Hepatocyte (in vitro differentiated cells): ENCODE measurements at regions not wholly inside any gene's neighbourhood (a gene's known extent, or its start where the extent isn't known, plus 50 kb on each side); places are given as distances from the start of the nearest gene placed in this dataset.

Experiments
- DNase-seq: peaks from one replicate; pipeline ENCODE4 v3.0.0-alpha.2; 2016; ENCODE audit warnings: low spot score
- H2AFZ ChIP-seq: fragments of 200-600 bp; sonication (generic); 2 replicates; pipeline ENCODE4 v1.6.0; 2016; ENCODE audit warnings: antibody characterized with exemption, mild to moderate bottlenecking
- H3K27ac ChIP-seq: fragments of 200-600 bp; sonication (generic); 2 replicates; pipeline ENCODE4 v1.5.1; 2016; ENCODE audit warnings: mild to moderate bottlenecking
- H3K27me3 ChIP-seq: fragments of 200-600 bp; sonication (generic); 2 replicates; pipeline ENCODE4 v1.6.1; 2016
- H3K36me3 ChIP-seq: fragments of 200-600 bp; sonication (generic); replicated peaks from 2 replicates; pipeline ENCODE4 v1.5.1; 2016; ENCODE audit warnings: low read depth; ENCODE audit not compliant: insufficient read depth
- H3K4me1 ChIP-seq: fragments of 200-600 bp; sonication (generic); 2 replicates; pipeline ENCODE4 v1.5.1; 2016; ENCODE audit warnings: mild to moderate bottlenecking, moderate library complexity; ENCODE audit not compliant: insufficient read depth
- H3K4me2 ChIP-seq: fragments of 200-600 bp; sonication (generic); 2 replicates; pipeline ENCODE4 v1.6.0; 2016
- H3K4me3 ChIP-seq: fragments of 200-600 bp; sonication (generic); 2 replicates; pipeline ENCODE4 v1.5.1; 2016; ENCODE audit warnings: mild to moderate bottlenecking
- H3K79me2 ChIP-seq: fragments of 200-600 bp; sonication (generic); 2 replicates; pipeline ENCODE4 v1.6.0; 2017; ENCODE audit warnings: mild to moderate bottlenecking
- H3K9me2 ChIP-seq: fragments of 200-600 bp; sonication (generic); replicated peaks from 2 replicates; pipeline ENCODE4 v1.6.0; 2017; ENCODE audit warnings: mild to moderate bottlenecking; ENCODE audit not compliant: insufficient read depth
- H3K9me3 ChIP-seq: fragments of 200-600 bp; sonication (generic); 2 replicates; pipeline ENCODE4 v1.5.1; 2016; ENCODE audit warnings: low read depth, mild to moderate bottlenecking
- H4K20me1 ChIP-seq: fragments of 200-600 bp; sonication (generic); 2 replicates; pipeline ENCODE4 v1.6.0; 2016; ENCODE audit warnings: mild to moderate bottlenecking; ENCODE audit not compliant: insufficient read depth, poor library complexity, severe bottlenecking
- EZH2 ChIP-seq: fragments of 200-600 bp; sonication (generic); IDR thresholded peaks from 2 replicates; pipeline ENCODE4 v1.6.1; 2016; ENCODE audit warnings: antibody characterized with exemption, mild to moderate bottlenecking, borderline replicate concordance
- EZH2phosphoT487 ChIP-seq: fragments of 200-600 bp; sonication (generic); IDR thresholded peaks from one replicate; pipeline ENCODE4 v1.6.1; 2018; ENCODE audit warnings: antibody characterized with exemption, mild to moderate bottlenecking, low read depth, moderate library complexity; ENCODE audit not compliant: unreplicated experiment, severe bottlenecking
- WGBS: methylation state at CpG from one replicate; pipeline ENCODE4 v1.1.6; 2016; ENCODE audit warnings: low lambda C conversion rate; ENCODE audit errors: missing lambda C conversion rate; 5-methylcytosine and 5-hydroxymethylcytosine counted together
- TF ChIP-seq, protein P1 (sequence below): fragments of 200-600 bp; sonication (generic); IDR thresholded peaks from 2 replicates; pipeline ENCODE4 v1.5.1; 2016; ENCODE audit warnings: antibody characterized with exemption, mild to moderate bottlenecking; ENCODE audit not compliant: poor library complexity

DNA sequence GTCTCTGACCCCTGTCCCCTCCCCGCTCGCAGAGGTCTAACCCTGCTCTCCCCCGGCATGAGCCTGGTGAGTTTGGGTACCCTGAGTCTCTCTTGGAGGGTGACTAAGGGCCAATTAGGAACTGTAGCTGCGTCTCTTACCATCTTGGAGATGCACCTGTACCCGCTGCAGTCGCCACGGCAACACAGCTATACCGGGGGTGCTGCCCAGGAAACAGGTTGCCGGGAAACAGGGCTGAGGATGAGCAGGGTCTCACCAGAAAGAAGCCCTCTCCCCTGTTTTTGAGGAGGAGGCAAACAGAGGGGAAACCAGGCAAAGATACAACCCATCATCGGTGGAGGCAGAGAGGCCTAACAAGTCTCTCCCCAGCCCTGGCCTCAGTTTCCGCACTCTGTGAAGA is 140.2 kb downstream of the TMEM132E start:
- Histone ChIP-seq H3K36me3 (no peaks in the 10 kb centered on the region), H3K9me3 (no peaks in the 10 kb centered on the region), H4K20me1 (no peaks in the 10 kb centered on the region), H2AFZ (no peak overlapping the region), H3K27ac (no peak overlapping the region), H3K4me2 (no peak overlapping the region), H3K79me2 (no peaks in the 10 kb centered on the region), H3K9me2 (no peaks in the 10 kb centered on the region), H3K4me1 (no peaks in the 10 kb centered on the region), H3K4me3 (no peak overlapping the region), H3K27me3 (peaks cover 2% of the 10 kb centered on the region)
- DNase-seq = no peak
- WGBS = 92% methylated on average over 9 of the region's 11 CpGs
- TF ChIP-seq EZH2phosphoT487 (no peak), EZH2 (no peak)
- TF ChIP-seq, protein P1, sequence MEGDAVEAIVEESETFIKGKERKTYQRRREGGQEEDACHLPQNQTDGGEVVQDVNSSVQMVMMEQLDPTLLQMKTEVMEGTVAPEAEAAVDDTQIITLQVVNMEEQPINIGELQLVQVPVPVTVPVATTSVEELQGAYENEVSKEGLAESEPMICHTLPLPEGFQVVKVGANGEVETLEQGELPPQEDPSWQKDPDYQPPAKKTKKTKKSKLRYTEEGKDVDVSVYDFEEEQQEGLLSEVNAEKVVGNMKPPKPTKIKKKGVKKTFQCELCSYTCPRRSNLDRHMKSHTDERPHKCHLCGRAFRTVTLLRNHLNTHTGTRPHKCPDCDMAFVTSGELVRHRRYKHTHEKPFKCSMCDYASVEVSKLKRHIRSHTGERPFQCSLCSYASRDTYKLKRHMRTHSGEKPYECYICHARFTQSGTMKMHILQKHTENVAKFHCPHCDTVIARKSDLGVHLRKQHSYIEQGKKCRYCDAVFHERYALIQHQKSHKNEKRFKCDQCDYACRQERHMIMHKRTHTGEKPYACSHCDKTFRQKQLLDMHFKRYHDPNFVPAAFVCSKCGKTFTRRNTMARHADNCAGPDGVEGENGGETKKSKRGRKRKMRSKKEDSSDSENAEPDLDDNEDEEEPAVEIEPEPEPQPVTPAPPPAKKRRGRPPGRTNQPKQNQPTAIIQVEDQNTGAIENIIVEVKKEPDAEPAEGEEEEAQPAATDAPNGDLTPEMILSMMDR = no peak

DNA sequence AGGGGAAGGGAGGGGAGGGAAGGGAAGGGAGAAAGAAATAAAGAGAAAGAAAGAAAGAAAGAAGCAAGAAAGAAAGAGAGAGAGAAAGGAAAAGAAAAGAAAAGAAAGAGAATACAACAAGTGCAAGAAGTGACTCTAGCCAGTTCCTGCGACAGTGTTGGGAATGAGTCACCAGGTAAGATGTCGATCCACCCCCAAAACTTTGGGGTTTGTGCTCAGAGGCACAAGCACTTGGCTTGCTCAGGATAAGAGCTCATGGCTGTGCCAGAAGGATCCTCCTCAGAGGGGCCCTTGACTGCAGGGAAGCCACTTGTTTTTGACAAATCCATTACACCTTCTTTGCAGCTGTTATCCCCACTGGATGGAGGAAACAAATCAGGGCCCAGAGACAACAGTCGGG is 137.7 kb downstream of the TMEM132E start:
- H3K36me3 ChIP-seq = no peaks in the 10 kb centered on the region
- no peak overlapping the region for H2AFZ ChIP-seq
- no peaks in the 10 kb centered on the region for H3K9me2 ChIP-seq
- DNase-seq = no peak
- no peaks in the 10 kb centered on the region for H3K4me1 ChIP-seq
- no peak overlapping the region for H3K4me2 ChIP-seq
- WGBS = 70% methylated on average over 3 of the region's 3 CpGs
- H3K4me3 ChIP-seq = no peak overlapping the region
- no peak for TF ChIP-seq EZH2phosphoT487
- no peak for TF ChIP-seq EZH2
- TF ChIP-seq, protein P1 = no peak
- no peaks in the 10 kb centered on the region for H3K79me2 ChIP-seq
- H3K27me3 ChIP-seq = no peaks in the 10 kb centered on the region
- no peaks in the 10 kb centered on the region for H3K9me3 ChIP-seq
- no peak overlapping the region for H3K27ac ChIP-seq
- H4K20me1 ChIP-seq = no peaks in the 10 kb centered on the region

DNA sequence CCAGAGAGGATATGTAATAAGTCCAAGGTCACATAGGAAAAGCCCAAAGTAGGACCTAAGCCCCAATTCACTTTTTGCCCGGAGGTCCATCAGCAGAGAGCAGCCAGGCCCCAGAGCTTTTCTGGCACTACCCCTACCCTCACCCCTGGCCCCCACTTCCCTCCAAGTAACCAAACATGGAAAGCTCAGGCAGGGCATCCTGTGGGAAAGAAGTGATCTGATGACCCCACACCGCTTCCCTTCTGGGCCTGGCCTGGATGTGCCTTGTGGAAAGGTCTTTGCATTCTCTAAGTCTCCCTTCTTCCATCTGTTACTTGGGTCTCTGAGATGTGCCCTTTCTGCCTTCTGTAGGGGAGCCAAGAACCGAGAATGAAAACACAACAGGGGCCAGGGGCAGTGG is 136.9 kb downstream of the TMEM132E start:
- Histone ChIP-seq H3K4me3 (no peak overlapping the region), H3K4me2 (no peak overlapping the region), H3K27me3 (no peaks in the 10 kb centered on the region), H3K79me2 (no peaks in the 10 kb centered on the region), H3K27ac (no peak overlapping the region), H2AFZ (no peak overlapping the region), H3K36me3 (no peaks in the 10 kb centered on the region), H4K20me1 (no peaks in the 10 kb centered on the region), H3K4me1 (no peaks in the 10 kb centered on the region), H3K9me2 (no peaks in the 10 kb centered on the region), H3K9me3 (no peaks in the 10 kb centered on the region)
- DNase-seq = no peak
- WGBS = 91% methylated on average over 3 of the region's 3 CpGs
- TF ChIP-seq EZH2 = no peak
- no peak for TF ChIP-seq EZH2phosphoT487
- TF ChIP-seq, protein P1 = no peak

DNA sequence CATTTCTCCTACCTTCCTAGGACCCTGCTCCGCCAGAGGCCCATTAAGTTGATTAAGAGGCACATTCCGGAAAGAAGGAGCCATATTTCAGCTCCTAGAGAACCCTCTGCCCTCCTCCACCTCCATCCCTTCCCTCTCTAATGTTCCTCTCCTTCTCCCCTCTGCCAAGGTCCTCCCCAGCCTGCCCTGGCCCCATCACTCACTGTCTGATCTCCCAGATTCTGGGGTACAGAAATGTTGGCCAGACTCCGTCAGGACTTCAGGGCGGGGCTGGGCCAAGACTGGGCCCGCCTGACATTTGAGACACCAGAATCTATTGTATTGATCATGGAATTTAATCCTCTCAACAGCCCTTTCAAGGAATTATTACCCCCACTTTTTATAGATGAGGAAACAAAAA is 136.1 kb downstream of the TMEM132E start:
- no peaks in the 10 kb centered on the region for H3K4me1 ChIP-seq
- H3K9me2 ChIP-seq = no peaks in the 10 kb centered on the region
- WGBS = 90% methylated on average over 5 of the region's 5 CpGs
- no peaks in the 10 kb centered on the region for H3K36me3 ChIP-seq
- no peak overlapping the region for H3K4me2 ChIP-seq
- no peak overlapping the region for H2AFZ ChIP-seq
- H3K9me3 ChIP-seq = no peaks in the 10 kb centered on the region
- H4K20me1 ChIP-seq = no peaks in the 10 kb centered on the region
- H3K79me2 ChIP-seq = no peaks in the 10 kb centered on the region
- no peak overlapping the region for H3K27ac ChIP-seq
- H3K4me3 ChIP-seq = no peak overlapping the region
- no peak for DNase-seq
- no peak for TF ChIP-seq EZH2phosphoT487
- TF ChIP-seq EZH2 = no peak
- TF ChIP-seq, protein P1 = no peak
- no peaks in the 10 kb centered on the region for H3K27me3 ChIP-seq
